Stimulated activated CD4-positive, alpha-beta T cell treated with anti-CD3 and anti-CD28 coated beads, Interleukin-2, amount 100 ng/mL, for 4 hours (primary cell): ENCODE measurements at regions not wholly inside any gene's neighbourhood (a gene's known extent, or its start where the extent isn't known, plus 50 kb on each side); places are given as distances from the start of the nearest gene placed in this dataset.
"Not testable (repeated sequence)": the region's sequence is repeated elsewhere in the genome, so short reads cannot be mapped to it uniquely, and the experiment has no call there.

Experiments used
- DNase-seq: peaks from one replicate; pipeline ENCODE4 v3.0.0-alpha.2; 2020; ENCODE audit warnings: low read depth

DNA sequence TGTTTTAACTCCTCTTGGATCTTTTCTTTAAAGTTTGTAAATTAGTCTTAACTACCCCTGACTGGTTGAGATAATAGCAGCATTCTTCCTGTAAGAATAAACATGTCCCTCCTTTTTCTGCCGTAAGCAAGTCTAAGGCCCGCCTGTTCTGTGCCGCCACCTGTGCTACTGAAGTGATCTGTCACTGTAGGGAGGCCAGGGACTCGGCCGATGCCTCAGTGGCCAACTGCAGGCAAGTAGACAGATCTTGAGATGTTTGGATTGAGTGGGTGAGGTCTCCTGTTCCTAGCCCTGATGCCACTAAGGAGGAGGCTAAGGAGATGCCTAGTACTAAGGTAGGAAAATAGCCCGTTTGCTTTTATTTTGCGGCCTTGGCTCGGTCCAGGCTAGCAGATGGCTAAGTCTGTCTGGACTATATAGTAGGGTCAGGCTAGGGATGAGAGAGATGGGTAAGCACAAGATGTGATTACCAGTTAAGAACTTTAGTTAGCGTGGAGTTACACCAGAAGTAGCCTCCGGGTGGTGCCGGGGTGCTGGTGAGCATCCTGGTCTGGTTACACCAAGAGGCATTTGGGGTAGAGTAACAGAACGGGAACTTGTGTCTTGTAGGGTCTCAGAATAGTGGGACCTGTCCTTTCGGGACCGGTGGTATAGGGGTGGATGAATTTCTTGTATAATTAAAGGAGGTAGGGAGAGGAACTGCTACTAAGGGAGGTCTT is 584.2 kb downstream of the SUCLG1 start:
- DNase-seq, result no peak

- DNase-seq, result no peak
Observed at GRCh38 chr2:83874066-83874465, 585.0 kb downstream of the SUCLG1 start.

- DNase-seq, result no peak
Observed at GRCh38 chr2:83873110-83873509, 586.0 kb downstream of the SUCLG1 start.

DNA sequence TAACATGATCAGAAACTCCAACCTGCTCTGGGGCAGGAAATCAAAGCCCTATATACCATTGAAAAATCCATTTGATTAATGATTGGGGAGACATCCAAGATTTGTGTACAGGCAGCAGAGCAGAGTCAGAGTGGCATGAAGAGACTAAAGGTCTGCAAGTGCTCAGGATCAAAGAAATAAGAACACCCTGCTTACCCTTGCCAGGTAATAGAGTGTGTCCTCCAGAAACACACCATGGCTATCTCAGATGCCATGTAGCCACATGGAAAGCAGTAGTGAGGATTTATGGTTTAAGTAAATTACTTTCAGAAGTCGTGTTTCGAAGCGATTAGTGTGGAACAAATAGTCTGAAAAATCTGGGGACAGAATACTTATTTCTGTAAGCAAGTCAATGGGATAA is 592.9 kb downstream of the SUCLG1 start:
- no peak for DNase-seq

DNA sequence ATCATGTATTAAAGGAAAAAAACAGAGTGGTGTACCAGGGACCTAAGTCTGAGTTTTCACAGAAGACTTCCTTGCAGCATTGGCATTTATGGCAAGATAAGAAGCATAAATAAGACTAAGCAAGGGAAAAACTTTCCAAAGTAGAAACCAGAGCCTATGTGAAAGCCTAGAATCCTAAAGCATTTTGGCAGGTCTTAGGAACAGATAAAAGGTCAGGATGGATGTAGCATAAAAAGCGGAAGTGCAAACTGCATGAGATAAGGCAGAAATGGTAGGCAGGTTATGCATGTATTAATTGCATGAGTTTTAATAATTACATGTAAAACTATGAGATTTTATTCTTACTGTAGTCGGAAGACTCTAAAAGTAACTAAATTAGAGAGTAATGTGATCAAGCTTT is 596.5 kb downstream of the SUCLG1 start:
- DNase-seq, result no peak

DNA sequence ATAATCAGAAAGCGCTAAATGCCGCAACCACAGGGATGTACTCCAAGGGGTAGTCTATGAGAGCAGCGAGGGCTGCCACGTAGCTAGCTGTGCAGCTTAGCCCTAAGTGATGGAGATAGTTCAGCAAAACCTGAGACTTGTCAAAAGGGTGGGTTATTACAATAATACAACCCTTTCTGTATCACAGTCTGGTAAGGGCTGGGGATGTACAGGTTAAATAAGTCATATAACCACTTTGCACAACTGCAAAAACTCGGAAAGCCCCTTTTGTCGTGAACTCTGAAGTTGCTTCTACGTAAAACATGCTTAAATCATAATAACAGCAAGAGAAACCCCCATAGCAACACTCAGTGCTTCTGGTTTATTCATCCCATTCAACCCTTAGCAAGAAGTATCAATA is 598.8 kb downstream of the SUCLG1 start:
- no peak for DNase-seq

DNA sequence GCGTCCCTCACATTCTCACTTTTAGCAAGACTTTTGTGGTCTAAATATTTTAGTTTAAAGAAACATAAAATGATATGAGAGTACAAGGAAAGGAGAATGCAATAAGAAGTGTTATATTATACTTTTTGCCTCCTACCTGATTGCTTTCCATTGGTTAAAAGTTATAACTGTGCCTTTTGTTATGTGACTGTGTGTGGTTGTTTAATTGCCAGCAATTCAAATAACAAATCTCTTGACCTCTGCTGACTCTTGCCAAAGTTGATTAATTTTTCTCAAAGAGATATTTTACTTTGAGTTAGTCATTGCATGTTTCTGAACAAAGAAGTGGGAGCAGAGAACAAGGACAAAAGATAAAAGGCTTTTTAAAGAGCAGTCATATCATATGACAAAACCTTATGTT is 599.5 kb downstream of the SUCLG1 start:
- no peak for DNase-seq

DNA sequence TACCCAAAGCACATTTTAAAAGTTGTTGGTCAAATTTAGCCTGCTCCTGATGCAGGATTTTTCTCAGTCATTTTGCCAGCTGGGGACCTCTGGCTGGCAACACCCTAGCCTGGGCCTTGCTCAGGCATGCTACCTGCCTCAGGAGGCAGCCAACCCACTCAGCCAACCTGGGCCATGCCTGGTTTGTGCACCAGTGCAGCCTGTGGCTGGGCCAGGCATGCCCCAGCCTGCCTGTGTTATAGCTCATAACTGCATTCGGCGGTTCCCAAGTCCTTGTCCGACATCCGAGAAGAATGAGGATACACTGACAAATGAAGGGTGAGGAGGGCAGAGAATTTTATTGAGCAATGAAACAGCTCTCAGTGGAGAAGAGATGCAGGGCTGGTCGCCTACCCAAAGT is 608.0 kb downstream of the SUCLG1 start:
- DNase-seq, result no peak

DNA sequence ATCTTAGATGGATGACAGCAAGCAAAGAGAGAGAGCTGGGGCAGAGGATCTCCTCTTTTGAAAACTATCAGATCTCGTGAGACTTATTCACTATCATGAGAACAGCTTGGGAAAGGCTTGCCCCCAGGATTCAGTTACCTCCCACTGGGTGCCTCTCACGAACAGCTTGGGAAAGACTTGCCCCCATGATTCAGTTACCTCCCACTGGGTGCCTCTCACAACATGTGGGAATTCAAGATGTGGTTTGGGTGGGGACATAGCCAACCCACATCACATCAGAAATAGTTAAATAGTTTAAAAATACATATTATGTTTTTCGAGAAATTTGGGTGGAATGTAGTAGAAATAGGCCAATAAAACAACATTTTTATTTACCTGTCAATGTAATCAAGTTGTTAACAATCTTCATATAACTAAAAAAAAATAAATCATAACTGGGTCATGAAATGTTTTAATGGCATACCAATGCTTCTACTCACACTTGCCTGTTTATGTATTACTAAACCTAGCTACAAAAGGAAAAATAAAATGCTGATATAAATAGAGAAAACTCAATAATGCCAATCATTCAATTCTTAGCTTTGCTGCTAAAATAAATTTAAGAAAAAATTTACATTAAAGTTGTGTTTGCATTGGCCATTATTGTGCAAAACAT is 608.9 kb downstream of the SUCLG1 start:
- no peak for DNase-seq

- DNase-seq, result no peak
Observed at GRCh38 chr2:83844490-83844889, 614.6 kb downstream of the SUCLG1 start.

DNA sequence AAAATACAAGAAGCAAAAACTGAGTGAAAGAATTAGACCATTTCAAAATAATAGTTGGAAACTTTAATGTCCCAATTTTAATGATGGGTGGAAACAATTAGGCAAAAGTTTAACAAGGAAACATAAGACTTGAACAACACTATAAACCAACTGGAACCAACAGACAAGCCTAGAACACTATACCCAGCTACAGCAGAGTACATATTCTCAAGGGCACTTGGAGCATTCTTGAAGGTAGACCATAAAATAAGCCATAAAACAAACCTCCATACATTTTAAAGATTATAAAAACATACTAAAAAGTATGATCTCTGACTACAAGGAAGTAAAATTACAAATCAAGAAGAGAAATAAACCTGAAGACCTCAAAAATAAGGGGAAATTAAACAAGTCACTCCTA is 616.7 kb downstream of the SUCLG1 start:
- DNase-seq, result no peak

DNA sequence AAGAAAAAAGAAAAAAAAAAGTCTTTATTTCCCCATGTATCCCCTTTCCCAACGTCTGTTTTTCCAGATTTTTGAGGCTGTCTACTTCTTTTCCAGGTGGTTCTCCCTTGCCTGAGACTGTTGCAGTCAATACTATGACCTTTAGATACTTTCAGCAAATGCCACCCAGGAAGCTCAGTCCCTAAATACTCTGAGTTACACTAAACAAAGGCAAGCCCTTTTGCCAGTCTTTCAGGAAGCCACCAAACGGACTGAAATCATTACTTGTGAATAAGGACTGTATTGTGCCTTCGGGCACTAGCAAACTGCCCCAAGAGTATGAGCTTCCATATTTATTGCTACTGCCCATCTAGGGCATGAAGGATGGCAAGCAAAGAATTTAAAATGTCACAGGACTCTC is 621.3 kb downstream of the SUCLG1 start:
- DNase-seq, result no peak

DNA sequence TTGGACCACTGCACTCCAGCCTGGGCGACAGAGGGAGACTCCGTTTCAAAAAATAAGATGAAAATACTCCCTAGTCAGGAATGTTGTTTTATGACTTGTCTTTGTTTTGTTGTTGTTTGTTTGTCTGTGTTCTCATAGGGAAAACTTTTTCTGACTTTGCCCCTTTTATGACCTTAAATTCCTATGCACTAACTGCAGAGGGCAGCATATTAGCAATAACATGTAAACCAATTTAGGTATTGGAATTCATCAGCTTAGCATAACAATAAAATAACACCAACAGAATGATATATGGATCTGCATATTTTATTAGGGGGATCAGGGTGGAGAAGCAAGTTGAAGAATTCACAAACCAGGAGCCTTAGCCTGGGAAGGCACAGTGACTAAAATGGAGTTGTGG is 631.5 kb downstream of the SUCLG1 start:
- no peak for DNase-seq

- no peak for DNase-seq
Observed at GRCh38 chr2:83826577-83826976, 632.5 kb downstream of the SUCLG1 start.

- no peak for DNase-seq
Observed at GRCh38 chr2:83823229-83823628, 635.9 kb downstream of the SUCLG1 start.

GRCh38 chr2:83817511-83817910 is 641.6 kb downstream of the SUCLG1 start:
- DNase-seq, result no peak

- DNase-seq, result no peak
Observed at GRCh38 chr2:83808878-83809277, 650.2 kb downstream of the SUCLG1 start.

DNA sequence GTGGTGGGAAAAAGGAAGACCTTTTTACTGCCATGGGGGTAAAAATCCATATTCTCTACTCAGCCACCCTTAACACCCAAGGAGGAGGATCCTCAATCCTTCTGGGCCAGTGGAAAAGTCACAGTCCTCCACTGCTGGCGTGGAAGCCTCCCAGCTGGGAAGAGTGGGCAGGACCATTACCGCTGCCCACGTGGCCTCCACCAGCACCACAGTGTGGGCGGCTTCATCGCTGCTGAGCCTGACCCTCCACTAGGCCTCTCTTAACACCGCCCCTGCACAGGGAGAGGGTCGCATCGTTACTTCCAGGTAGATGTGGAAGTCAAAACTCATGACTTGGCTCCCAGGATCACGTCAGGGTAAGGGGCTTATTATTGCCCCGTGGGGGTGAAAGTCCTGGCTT is 656.5 kb downstream of the SUCLG1 start:
- no peak for DNase-seq

GRCh38 chr2:83795777-83796176 is 663.3 kb downstream of the SUCLG1 start:
- DNase-seq, result no peak

DNA sequence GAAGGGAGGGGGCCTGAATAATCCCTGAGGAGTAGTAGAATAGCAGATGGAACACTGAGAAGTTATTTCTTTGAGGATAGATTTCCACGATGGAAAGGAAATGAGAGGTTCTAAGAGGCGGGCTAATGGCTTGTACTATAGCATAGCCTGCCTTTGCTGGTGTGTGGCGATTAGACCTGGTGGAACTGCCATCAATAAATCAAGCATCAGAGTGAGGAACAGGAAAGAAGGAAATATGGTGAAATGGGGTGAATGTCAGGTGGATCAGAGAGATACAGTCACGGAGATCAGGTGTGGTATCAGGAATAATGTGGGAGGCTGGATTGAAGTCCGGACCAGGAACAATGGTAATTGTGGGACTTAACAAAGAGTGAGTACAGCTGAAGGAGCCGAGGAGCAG is 668.6 kb downstream of the SUCLG1 start:
- not testable (repeated sequence) for DNase-seq

DNA sequence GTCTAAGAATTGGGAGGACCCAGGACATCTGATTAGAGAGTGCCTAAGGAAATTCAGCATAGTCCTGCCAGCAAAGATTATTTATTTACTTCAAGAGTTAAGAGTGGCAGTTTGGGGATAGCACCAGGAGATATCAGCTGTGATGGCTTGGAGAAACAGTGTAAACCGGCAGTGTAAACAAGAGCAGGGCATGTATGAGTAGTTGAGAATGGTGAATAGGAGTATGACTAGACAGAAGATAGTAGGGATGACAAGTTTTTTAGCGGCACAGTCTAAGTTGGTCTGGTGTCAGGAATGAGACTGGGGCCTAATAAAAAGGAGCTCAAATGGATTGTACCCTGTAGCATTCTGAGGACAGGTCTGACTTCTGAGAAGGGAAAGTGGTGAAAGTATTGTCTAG is 669.4 kb downstream of the SUCLG1 start:
- DNase-seq, result not testable (repeated sequence)

- DNase-seq, result not testable (repeated sequence)
Observed at GRCh38 chr2:83788938-83789566, 670.0 kb downstream of the SUCLG1 start.

GRCh38 chr2:83787189-83787588 is 671.9 kb downstream of the SUCLG1 start:
- DNase-seq, result no peak

DNA sequence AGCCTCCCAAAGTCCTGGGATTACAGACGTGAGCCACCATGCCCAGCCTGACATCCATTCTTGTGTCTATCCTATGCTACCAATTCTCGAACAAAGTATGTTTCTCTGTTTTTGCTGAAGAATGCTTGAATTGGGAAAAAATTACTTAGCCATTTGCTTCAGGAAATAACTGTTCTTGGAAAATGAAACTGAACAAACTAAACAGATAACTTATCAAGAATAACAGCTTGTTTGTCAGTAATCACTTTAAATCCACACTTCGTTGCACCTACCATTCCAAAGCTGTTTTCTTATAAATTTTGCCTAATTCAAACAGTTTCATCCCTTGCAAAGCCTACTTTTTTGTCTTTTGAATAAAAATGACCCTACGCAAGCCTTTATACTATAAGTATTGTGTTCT is 672.9 kb downstream of the SUCLG1 start:
- DNase-seq, result no peak
